Thyroid gland (tissue), 4 donors: ENCODE measurements at regions not wholly inside any gene's neighbourhood (a gene's known extent, or its start where the extent isn't known, plus 50 kb on each side); places are given as distances from the start of the nearest gene placed in this dataset.

ENCODE experiments used
- DNase-seq, 2 donors: peaks; one replicate each; pipeline ENCODE4 v3.0.0-alpha.2; 2019
- H3K27ac ChIP-seq, 3 donors: fragments of 200-600 bp; sonication (generic); 1 replicate in 2 of 3; 2 replicates in 1 of 3; pipeline ENCODE4 v1.5.1; 2016 to 2019; ENCODE audit warnings: mild to moderate bottlenecking in 1 of 3, moderate library complexity in 1 of 3
- H3K27me3 ChIP-seq: fragments of 200-600 bp; sonication (generic); one replicate; pipeline ENCODE4 v1.5.1; 2019
- H3K36me3 ChIP-seq, 2 donors: fragments of 200-600 bp; sonication (generic); one replicate each; pipeline ENCODE4 v1.5.1; 2016 to 2019
- H3K4me1 ChIP-seq, 2 donors: fragments of 200-600 bp; sonication (generic); one replicate each; pipeline ENCODE4 v1.5.1; 2017 to 2019
- H3K4me3 ChIP-seq, 3 donors: fragments of 200-600 bp; sonication (generic); replicated peaks in 1 of 3; 1 replicate in 2 of 3; 2 replicates in 1 of 3; pipeline ENCODE4 v1.5.1; 2016; ENCODE audit warnings: mild to moderate bottlenecking in 1 of 3
- H3K9me3 ChIP-seq: fragments of 200-600 bp; sonication (generic); one replicate; pipeline ENCODE4 v1.5.1; 2017
- CTCF ChIP-seq, 6 experiments: fragments of 200-600 bp in 3 of 6; fragments of 450-650 bp in 3 of 6; sonication (generic) in 3 of 6; IDR thresholded peaks; one replicate each; pipeline ENCODE4 v1.5.1; 2016 to 2019; ENCODE audit warnings: antibody characterized with exemption in 6 of 6, mild to moderate bottlenecking in 2 of 6, inconsistent platforms in 1 of 6, moderate library complexity in 1 of 6
- POLR2A ChIP-seq, 2 donors: fragments of 450-650 bp; IDR thresholded peaks; one replicate each; pipeline ENCODE4 v1.6.1; 2017; ENCODE audit warnings: antibody characterized with exemption in 2 of 2, mild to moderate bottlenecking in 2 of 2, moderate library complexity in 1 of 2
- WGBS, 2 donors: methylation state at CpG; one replicate each; pipeline ENCODE4 v1.1.5; 2017; 5-methylcytosine and 5-hydroxymethylcytosine counted together
- intact Hi-C: fragments of 100-400 bp; cut with DNase I; formaldehyde crosslinking; loops from one replicate; pipeline ENCODE4 v1.15.1; 2023

- TF ChIP-seq CTCF (IDR thresholded peaks at IDR 0.05) (no peak), POLR2A (IDR thresholded peaks at IDR 0.05) (no peak)
- no peak for DNase-seq
- Histone ChIP-seq H3K36me3 (no peaks in the 10 kb centered on the region), H3K4me1 (no peaks in the 10 kb centered on the region), H3K27me3 (no peaks in the 10 kb centered on the region), H3K4me3 (no peak overlapping the region), H3K9me3 (no peaks in the 10 kb centered on the region), H3K27ac (no peak overlapping the region)
- intact Hi-C loops: no loop called here
Observed at GRCh38 chr9:108367188-108367587, 488.6 kb downstream of the ACTL7B start.

GRCh38 chr9:108363311-108363710, 492.5 kb downstream of the ACTL7B start:
- intact Hi-C loops: no loop called here

GRCh38 chr9:108360304-108360703, 495.5 kb downstream of the ACTL7B start:
- Histone ChIP-seq H3K27ac (no peak overlapping the region), H3K4me1 (no peaks in the 10 kb centered on the region), H3K36me3 (no peaks in the 10 kb centered on the region), H3K9me3 (no peaks in the 10 kb centered on the region), H3K4me3 (no peak overlapping the region), H3K27me3 (no peaks in the 10 kb centered on the region)
- TF ChIP-seq POLR2A (IDR thresholded peaks at IDR 0.05) (no peak), CTCF (IDR thresholded peaks at IDR 0.05) (no peak)
- intact Hi-C loops: no loop called here
- no peak for DNase-seq
- whole genome bisulfite sequencing, 2 donors: 95 to 97% methylated on average over 3 of the region's 3 CpGs

More at GRCh38 chr9:108363311-108363710, 492.5 kb downstream of the ACTL7B start:
- DNase-seq: no peak
- no peak overlapping the region for H3K27ac ChIP-seq
- H3K36me3 ChIP-seq: no peaks in the 10 kb centered on the region
- H3K4me1 ChIP-seq: no peaks in the 10 kb centered on the region
- H3K27me3 ChIP-seq: no peaks in the 10 kb centered on the region
- H3K9me3 ChIP-seq: no peaks in the 10 kb centered on the region
- H3K4me3 ChIP-seq: no peak overlapping the region
- WGBS, 2 donors: 40 to 46% methylated on average over 1 of the region's 1 CpG
- TF ChIP-seq POLR2A (IDR thresholded peaks at IDR 0.05) (no peak), CTCF (IDR thresholded peaks at IDR 0.05) (no peak)

- no peak for DNase-seq
- Histone ChIP-seq H3K9me3 (no peaks in the 10 kb centered on the region), H3K36me3 (no peaks in the 10 kb centered on the region), H3K4me3 (no peak overlapping the region), H3K27ac (no peak overlapping the region), H3K27me3 (no peaks in the 10 kb centered on the region), H3K4me1 (no peaks in the 10 kb centered on the region)
- intact Hi-C loops: no loop called here
- 73 to 92% methylated on average over 2 of the region's 2 CpGs for WGBS, 2 donors
- no peak for TF ChIP-seq POLR2A (IDR thresholded peaks at IDR 0.05)
- no peak for TF ChIP-seq CTCF (IDR thresholded peaks at IDR 0.05)
Observed at GRCh38 chr9:108356806-108357205, 499.0 kb downstream of the ACTL7B start.

GRCh38 chr9:108351571-108351970, 504.2 kb downstream of the ACTL7B start:
- Histone ChIP-seq H3K27me3 (no peaks in the 10 kb centered on the region), H3K36me3 (no peaks in the 10 kb centered on the region), H3K9me3 (no peaks in the 10 kb centered on the region), H3K27ac (no peak overlapping the region), H3K4me1 (no peaks in the 10 kb centered on the region), H3K4me3 (no peak overlapping the region)
- TF ChIP-seq POLR2A (IDR thresholded peaks at IDR 0.05): no peak
- no peak for TF ChIP-seq CTCF (IDR thresholded peaks at IDR 0.05)
- intact Hi-C loops: no loop called here
- 94 to 97% methylated on average over 5 of the region's 5 CpGs for WGBS, 2 donors
- no peak for DNase-seq
